Keratinocyte (primary cell): ENCODE measurements at regions not wholly inside any gene's neighbourhood (a gene's known extent, or its start where the extent isn't known, plus 50 kb on each side); places are given as distances from the start of the nearest gene placed in this dataset.

ENCODE experiments used
- DNase-seq: peaks from one replicate; pipeline ENCODE4 v3.0.0-alpha.2; 2011; ENCODE audit warnings: low read depth, missing footprints, low spot score
- FAIRE-seq: peaks from 2 replicates; lab custom pipeline; 2011; peaks lifted over from hg19 to GRCh38; lab: Jason Lieb, UNC
- H2AFZ ChIP-seq: 2 replicates; pipeline ENCODE4 v1.6.0; 2012; ENCODE audit warnings: low read length, control low read depth, inconsistent platforms; ENCODE audit not compliant: control insufficient read depth
- H3K27ac ChIP-seq: 2 replicates; pipeline ENCODE4 v1.5.1; 2011; ENCODE audit warnings: low read length; ENCODE audit not compliant: control insufficient read depth, insufficient read depth
- H3K27me3 ChIP-seq: 3 replicates; pipeline ENCODE4 v1.6.0; 2011; ENCODE audit warnings: low read length; ENCODE audit not compliant: control insufficient read depth, insufficient read depth; ENCODE audit errors: extremely low read depth
- H3K36me3 ChIP-seq, 2 experiments: 2 replicates in 1 of 2; 3 replicates in 1 of 2; pipeline ENCODE4 v1.5.1; 2011; ENCODE audit warnings: low read length in 2 of 2, mild to moderate bottlenecking in 1 of 2; ENCODE audit not compliant: control insufficient read depth in 2 of 2, insufficient read depth in 2 of 2; ENCODE audit errors: extremely low read depth in 1 of 2
- H3K4me1 ChIP-seq: 3 replicates; pipeline ENCODE4 v1.5.1; 2011; ENCODE audit warnings: low read length; ENCODE audit not compliant: control insufficient read depth, insufficient read depth; ENCODE audit errors: extremely low read depth
- H3K4me2 ChIP-seq: 3 replicates; pipeline ENCODE4 v1.6.0; 2011; ENCODE audit warnings: low read depth, low read length; ENCODE audit not compliant: control insufficient read depth, insufficient read depth; ENCODE audit errors: extremely low read depth
- H3K4me3 ChIP-seq, 3 experiments: fragments of 200-600 bp in 1 of 3; sonication (generic) in 1 of 3; 2 replicates in 2 of 3; 3 replicates in 1 of 3; pipeline ENCODE4 v1.5.1; 2011 to 2016; ENCODE audit warnings: low read length in 3 of 3, mild to moderate bottlenecking in 3 of 3, control low read depth in 2 of 3, inconsistent platforms in 1 of 3, low read depth in 1 of 3, mixed read lengths in 1 of 3, mixed run types in 1 of 3, moderate library complexity in 1 of 3; ENCODE audit not compliant: control insufficient read depth in 2 of 3, insufficient read depth in 2 of 3; ENCODE audit errors: extremely low read depth in 1 of 3
- H3K79me2 ChIP-seq: 2 replicates; pipeline ENCODE4 v1.6.0; 2012; ENCODE audit warnings: low read length; ENCODE audit not compliant: control insufficient read depth, insufficient read depth
- H3K9ac ChIP-seq: 3 replicates; pipeline ENCODE4 v1.6.0; 2011; ENCODE audit warnings: low read length; ENCODE audit not compliant: control insufficient read depth, insufficient read depth; ENCODE audit errors: extremely low read depth
- H3K9me1 ChIP-seq: 3 replicates; pipeline ENCODE4 v1.6.0; 2011; ENCODE audit warnings: low read length; ENCODE audit not compliant: control insufficient read depth, insufficient read depth; ENCODE audit errors: extremely low read depth
- H3K9me3 ChIP-seq: 2 replicates; pipeline ENCODE4 v1.5.1; 2012; ENCODE audit warnings: low read depth, low read length; ENCODE audit not compliant: control insufficient read depth
- H4K20me1 ChIP-seq: 3 replicates; pipeline ENCODE4 v1.6.0; 2011; ENCODE audit warnings: low read length; ENCODE audit not compliant: control insufficient read depth, insufficient read depth; ENCODE audit errors: extremely low read depth
- EZH2 ChIP-seq: IDR thresholded peaks from one replicate; pipeline ENCODE4 v1.6.1; 2012; ENCODE audit warnings: inconsistent platforms, mild to moderate bottlenecking, low read length, moderate library complexity
- dilution Hi-C: fragments of 300-500 bp; cut with MboI; formaldehyde crosslinking; loops from one replicate; pipeline ENCODE4 v1.7.0; 2020; ENCODE audit warnings: low sequenced_read_pairs; ENCODE audit not compliant: extremely low pct_ligation_motif_present
- TF ChIP-seq, protein P1 (sequence below), 3 experiments: IDR thresholded peaks in 1 of 3; conservative IDR thresholded peaks in 1 of 3; optimal IDR thresholded peaks in 1 of 3; 2 replicates in 2 of 3; 3 replicates in 1 of 3; pipeline versions ENCODE3 to v1.5.1; 2011; ENCODE audit warnings: low read length in 3 of 3, mild to moderate bottlenecking in 3 of 3, moderate library complexity in 2 of 3, control low read depth in 1 of 3, inconsistent platforms in 1 of 3; ENCODE audit not compliant: insufficient read depth in 2 of 3; ENCODE audit errors: extremely low read depth in 1 of 3

- H3K9me1 ChIP-seq = no peaks in the 10 kb centered on the region
- H3K9me3 ChIP-seq = no peaks in the 10 kb centered on the region
- H3K9ac ChIP-seq = no peak overlapping the region
- no peak overlapping the region for H2AFZ ChIP-seq
- no peaks in the 10 kb centered on the region for H4K20me1 ChIP-seq
- H3K27ac ChIP-seq = no peak overlapping the region
- H3K27me3 ChIP-seq = no peaks in the 10 kb centered on the region
- no peak overlapping the region for H3K4me3 ChIP-seq
- H3K79me2 ChIP-seq = no peaks in the 10 kb centered on the region
- dilution Hi-C loops = no loop called here
- no peaks in the 10 kb centered on the region for H3K36me3 ChIP-seq
- H3K4me2 ChIP-seq = no peak overlapping the region
- DNase-seq = no peak
- no peak for FAIRE-seq
- H3K4me1 ChIP-seq = no peaks in the 10 kb centered on the region
- TF ChIP-seq, protein P1, sequence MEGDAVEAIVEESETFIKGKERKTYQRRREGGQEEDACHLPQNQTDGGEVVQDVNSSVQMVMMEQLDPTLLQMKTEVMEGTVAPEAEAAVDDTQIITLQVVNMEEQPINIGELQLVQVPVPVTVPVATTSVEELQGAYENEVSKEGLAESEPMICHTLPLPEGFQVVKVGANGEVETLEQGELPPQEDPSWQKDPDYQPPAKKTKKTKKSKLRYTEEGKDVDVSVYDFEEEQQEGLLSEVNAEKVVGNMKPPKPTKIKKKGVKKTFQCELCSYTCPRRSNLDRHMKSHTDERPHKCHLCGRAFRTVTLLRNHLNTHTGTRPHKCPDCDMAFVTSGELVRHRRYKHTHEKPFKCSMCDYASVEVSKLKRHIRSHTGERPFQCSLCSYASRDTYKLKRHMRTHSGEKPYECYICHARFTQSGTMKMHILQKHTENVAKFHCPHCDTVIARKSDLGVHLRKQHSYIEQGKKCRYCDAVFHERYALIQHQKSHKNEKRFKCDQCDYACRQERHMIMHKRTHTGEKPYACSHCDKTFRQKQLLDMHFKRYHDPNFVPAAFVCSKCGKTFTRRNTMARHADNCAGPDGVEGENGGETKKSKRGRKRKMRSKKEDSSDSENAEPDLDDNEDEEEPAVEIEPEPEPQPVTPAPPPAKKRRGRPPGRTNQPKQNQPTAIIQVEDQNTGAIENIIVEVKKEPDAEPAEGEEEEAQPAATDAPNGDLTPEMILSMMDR (optimal IDR thresholded peaks at IDR 0.05 in 1 of 3, IDR thresholded peaks at IDR 0.05 in 1 of 3, conservative IDR thresholded peaks at IDR 0.05 in 1 of 3; ENCODE audit: extremely low read depth in 1 of 3, insufficient read depth in 2 of 3, low read length in 3 of 3) = no peak
- TF ChIP-seq EZH2 = no peak
These were observed 361.5 kb downstream of the MBD2 start for GRCh38 chr18:53862921-53863320.

GRCh38 chr18:53861185-53861584 lies 363.3 kb downstream of the MBD2 start:
- FAIRE-seq = no peak
- H3K9me1 ChIP-seq = no peaks in the 10 kb centered on the region
- H3K79me2 ChIP-seq = no peaks in the 10 kb centered on the region
- no peak overlapping the region for H2AFZ ChIP-seq
- no peaks in the 10 kb centered on the region for H3K27me3 ChIP-seq
- no peaks in the 10 kb centered on the region for H3K36me3 ChIP-seq
- H4K20me1 ChIP-seq = no peaks in the 10 kb centered on the region
- H3K9ac ChIP-seq = no peak overlapping the region
- no peak overlapping the region for H3K4me3 ChIP-seq
- dilution Hi-C loops = no loop called here
- no peaks in the 10 kb centered on the region for H3K9me3 ChIP-seq
- DNase-seq = no peak
- no peak overlapping the region for H3K4me2 ChIP-seq
- no peaks in the 10 kb centered on the region for H3K4me1 ChIP-seq
- TF ChIP-seq, protein P1 (optimal IDR thresholded peaks at IDR 0.05 in 1 of 3, IDR thresholded peaks at IDR 0.05 in 1 of 3, conservative IDR thresholded peaks at IDR 0.05 in 1 of 3; ENCODE audit: extremely low read depth in 1 of 3, insufficient read depth in 2 of 3, low read length in 3 of 3) = no peak
- no peak for TF ChIP-seq EZH2
- no peak overlapping the region for H3K27ac ChIP-seq
